HG03196 (cell line): ENCODE measurements at regions not wholly inside any gene's neighbourhood (a gene's known extent, or its start where the extent isn't known, plus 50 kb on each side); places are given as distances from the start of the nearest gene placed in this dataset.

Source experiments
- ATAC-seq: cut with Tn5 transposase; IDR thresholded peaks from one replicate; pipeline ENCODE4 v1.9.1; 2021; ENCODE audit not compliant: unreplicated experiment

DNA sequence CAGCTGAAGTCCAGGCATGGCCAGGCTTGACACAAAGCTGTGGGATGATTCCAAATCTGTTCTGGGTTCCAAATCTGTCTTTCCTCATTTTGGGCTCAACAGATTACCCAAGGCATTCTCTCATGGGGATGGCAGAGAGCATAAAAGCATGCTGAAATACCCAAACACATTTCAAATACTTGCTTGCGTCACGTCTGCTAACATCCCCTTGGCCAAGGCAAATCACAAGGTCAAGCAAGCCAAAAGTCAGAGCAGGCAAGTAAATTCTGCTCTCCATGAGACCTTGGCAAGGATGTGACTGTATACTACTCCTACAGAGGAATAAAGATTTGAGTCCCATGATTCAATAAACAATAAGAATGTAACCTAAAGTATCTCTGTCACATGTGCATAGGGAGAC, 306.7 kb downstream of the EPB41L4A start:
- ATAC-seq: no peak

GRCh38 chr5:112109331-112110007, 309.6 kb downstream of the EPB41L4A start:
- ATAC-seq: no peak

DNA sequence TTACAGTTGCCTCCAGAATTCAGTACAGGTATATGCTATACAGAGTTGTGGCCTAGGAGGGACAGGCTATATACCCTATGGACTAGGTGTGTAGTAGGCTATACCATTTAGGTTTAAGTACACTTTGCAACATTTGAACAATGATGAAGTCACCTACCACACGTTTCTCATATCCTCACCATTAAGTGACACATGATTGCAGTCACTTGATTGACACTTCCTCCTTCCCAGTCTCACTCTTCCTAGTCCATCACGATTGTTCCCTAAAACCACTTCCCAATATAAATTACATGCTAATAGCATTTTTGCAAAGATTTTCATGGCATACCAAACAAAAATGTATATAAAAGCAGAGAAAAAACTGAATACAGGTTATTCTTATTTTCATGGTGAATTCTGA, 312.2 kb downstream of the EPB41L4A start:
- no peak for ATAC-seq

DNA sequence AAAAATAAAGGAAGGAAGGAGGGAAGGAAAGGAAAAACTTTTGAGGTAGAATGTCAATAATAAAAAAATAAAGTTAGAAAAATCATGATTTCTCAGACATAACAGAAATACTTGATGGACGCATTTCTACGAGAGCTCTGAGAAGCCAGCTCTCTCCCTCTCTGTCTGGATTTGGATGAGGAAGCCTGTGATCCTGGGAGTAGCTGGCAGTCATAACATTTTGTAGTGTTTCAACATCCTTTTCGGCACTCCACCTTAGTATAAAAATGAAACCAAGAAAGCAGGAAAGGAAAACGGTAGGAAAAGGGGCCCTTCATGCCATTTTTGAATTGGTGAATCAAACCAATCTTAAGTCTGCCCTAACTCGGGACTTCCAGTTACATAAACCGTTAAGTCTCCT, 321.3 kb downstream of the EPB41L4A start:
- ATAC-seq: no peak

DNA sequence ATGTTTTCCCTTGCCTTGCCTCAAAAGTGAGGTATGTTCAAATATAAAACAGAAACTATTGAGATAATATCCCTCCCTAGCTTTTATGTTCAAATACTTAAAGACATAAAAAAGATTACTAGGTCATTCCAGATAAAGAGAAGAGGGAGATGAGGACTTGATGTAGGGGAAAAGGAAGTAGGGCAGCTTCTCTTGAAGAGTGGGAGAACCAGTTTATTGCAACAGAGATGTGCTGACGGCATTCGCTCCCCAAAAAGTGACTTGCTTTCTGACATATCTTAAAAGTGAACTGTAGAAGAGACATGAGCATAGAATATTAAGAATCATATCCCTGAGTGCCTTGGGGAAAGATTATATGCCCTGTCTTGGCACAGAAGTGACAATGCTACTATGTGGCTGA, 330.2 kb upstream of the NREP start:
- no peak for ATAC-seq

DNA sequence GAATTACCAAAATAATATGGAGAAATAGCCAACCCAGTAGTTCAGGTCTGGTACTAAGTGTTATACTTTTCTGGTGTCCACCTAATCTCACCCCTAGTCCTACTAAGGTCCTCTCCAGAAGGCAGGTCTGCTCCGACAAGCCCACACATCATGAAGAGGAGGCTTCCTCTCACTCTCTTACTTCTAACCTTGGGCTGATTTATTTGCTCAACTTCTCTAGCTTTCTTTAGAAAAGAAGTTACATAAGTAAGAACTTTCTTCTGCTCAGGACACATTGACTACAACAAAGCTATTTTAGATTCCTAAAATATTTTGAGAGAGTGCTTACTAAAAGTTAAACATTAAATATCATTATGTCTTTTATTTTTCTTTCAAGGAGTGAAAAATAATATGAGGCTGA, 329.7 kb upstream of the NREP start:
- no peak for ATAC-seq

DNA sequence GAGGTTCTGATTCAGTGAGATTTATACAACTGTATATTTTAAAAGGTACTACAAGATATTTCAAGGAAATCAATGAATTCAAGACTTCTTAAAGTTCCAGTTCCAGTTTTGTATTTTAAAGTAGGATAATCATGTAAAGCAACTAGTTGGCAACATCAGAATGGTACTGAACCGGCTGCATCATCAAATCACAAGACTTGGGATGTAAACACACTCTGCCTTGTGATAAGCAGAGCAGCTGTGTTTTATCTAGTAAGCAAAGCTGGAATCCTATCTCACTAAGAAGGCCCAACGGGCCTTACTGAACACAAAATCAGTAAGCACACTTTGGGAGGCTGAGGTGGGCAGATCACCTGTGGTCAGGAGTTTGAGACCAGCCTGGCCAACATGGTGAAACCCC, 327.2 kb upstream of the NREP start:
- no peak for ATAC-seq

DNA sequence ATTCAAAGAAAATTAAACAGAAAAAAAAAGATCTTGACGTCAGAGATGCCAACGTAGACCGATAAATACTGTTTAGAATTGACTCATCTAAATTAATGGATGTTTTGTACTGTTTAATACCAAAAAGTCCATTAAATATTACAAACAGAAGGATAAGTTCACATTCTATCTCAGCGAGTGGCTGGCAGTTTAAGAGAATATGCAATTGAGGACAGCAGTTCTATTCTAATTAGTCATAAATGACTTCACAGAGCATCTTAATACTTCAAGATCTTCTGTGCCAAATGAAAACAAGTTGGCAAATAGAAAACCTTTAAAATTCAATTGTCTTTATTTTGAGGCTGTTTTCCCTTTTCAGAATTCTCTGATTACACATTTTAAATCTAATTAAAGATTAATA, 326.6 kb upstream of the NREP start:
- no peak for ATAC-seq

DNA sequence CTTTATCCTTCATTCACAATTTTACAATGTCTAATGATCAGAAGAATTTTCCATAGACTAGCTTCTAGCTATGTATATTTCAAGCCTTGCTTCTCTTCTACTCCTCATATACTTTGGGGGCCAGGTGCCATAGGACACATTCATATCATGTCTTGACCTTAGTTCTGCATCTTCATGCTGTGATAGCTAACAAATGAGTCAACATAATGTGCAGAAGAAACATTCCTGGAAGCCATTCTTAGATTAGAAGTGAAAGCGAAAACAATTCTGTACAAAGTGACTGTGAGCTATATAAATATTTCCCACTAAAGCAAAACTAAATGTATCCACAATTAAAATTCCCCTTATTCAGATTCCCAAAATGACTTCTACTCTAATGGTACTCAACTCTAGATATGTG, 320.2 kb upstream of the NREP start:
- no peak for ATAC-seq

GRCh38 chr5:112070022-112070421, 313.0 kb upstream of the NREP start:
- ATAC-seq: no peak

DNA sequence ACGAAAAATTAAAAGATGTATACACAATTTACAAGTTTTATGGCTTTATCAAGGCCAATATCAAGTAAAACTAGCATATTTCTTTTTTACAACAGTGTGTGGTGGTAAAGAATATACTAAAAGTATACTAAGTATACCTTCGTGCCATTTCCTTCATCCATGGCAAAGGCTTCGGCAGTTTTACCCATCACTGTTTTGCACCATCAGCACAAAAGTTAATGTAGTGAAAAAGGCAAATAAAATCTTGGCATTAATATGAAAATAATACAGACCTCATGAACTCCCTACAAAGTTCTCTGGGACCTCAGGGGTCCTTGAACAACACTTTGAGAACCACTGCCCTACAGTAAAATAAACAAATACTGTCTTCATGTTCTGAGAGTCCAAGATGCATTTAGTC, 312.3 kb upstream of the NREP start:
- no peak for ATAC-seq

DNA sequence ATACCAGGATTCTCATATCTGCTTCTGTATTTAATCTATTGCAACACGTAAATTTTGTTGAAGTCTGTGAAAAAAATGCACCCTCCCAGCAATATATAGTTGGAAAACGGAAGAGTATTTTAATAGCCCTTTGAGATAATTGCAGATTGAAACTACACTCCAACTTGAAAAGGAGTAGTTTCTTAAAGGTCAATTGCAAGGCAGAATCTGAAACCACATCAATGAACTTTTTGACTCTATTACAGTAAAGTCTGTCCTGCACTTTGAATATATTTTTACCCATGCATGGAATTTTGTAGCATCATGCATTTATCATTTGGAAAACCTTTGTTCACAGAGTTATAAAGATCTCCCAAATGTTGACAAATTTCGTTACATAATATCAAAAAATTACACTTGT, 311.6 kb upstream of the NREP start:
- ATAC-seq: no peak

DNA sequence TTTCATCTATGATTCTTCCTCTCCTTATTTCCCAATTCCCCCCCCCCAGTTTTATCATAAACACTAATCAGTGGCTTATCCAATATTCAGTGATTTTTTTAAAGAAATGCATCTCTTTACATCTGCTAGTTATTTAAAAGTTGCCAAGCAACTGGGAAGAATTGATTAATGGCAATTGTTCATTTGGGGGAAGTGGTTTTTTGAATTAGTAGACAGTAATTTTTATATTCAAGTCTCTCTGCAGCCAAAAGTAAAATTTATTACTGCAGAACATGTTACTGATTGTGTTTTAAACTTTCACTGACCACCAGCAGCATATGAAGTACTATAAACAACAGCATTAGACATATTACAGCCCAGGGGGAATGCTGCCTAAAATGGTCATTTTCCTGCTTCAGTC, 308.8 kb upstream of the NREP start:
- no peak for ATAC-seq

- no peak for ATAC-seq
These were observed 308.0 kb upstream of the NREP start for GRCh38 chr5:112064956-112065355.

GRCh38 chr5:112064271-112064701, 307.3 kb upstream of the NREP start:
- ATAC-seq: no peak

- ATAC-seq: no peak
These were observed 306.9 kb upstream of the NREP start for GRCh38 chr5:112063856-112064255.

DNA sequence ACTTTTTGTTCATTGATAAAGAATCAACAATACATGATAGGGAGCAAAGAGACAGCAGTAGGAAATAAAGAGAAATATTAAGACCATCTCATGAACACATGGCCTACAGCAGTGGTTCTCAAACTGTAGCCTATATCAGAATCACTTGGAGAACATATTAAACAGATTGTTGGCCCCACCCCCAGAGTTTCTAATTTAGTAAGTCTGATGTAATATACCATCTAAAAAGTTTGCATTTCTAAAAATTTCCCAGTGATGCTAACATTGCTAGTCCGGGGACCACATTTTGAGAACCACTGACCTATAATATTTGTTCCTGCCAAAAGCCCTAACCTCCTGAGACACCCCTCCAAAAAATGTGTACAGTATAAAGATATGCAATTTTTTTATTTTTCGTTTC, 306.2 kb upstream of the NREP start:
- ATAC-seq: no peak

GRCh38 chr5:112062181-112062580, 305.2 kb upstream of the NREP start:
- no peak for ATAC-seq

GRCh38 chr5:112061666-112062065, 304.7 kb upstream of the NREP start:
- no peak for ATAC-seq

- no peak for ATAC-seq
These were observed 302.7 kb upstream of the NREP start for GRCh38 chr5:112059579-112060135.

- no peak for ATAC-seq
These were observed 292.7 kb upstream of the NREP start for GRCh38 chr5:112049738-112050137.

GRCh38 chr5:112036206-112036605, 279.2 kb upstream of the NREP start:
- ATAC-seq: no peak

- ATAC-seq: no peak
These were observed 277.5 kb upstream of the NREP start for GRCh38 chr5:112034421-112034979.
